A673 (cell line): ENCODE measurements at regions not wholly inside any gene's neighbourhood (a gene's known extent, or its start where the extent isn't known, plus 50 kb on each side); places are given as distances from the start of the nearest gene placed in this dataset.

Experiments
- CTCF ChIP-seq: fragments of 300-800, 200-600 bp; sonication (generic); conservative IDR thresholded peaks from 2 replicates; pipeline ENCODE4 v1.5.1; 2017; ENCODE audit warnings: low read depth, mild to moderate bottlenecking, antibody characterized with exemption, low read length, moderate library complexity, mixed read lengths
- EZH2 ChIP-seq: fragments of 200-600 bp; sonication (generic); IDR thresholded peaks from 2 replicates; pipeline ENCODE4 v1.6.1; 2017; ENCODE audit warnings: borderline replicate concordance, low read depth, mild to moderate bottlenecking, mixed read lengths, antibody characterized with exemption, low read length; ENCODE audit not compliant: poor library complexity, severe bottlenecking

GRCh38 chr4:127379499-127379898 lies 253.3 kb upstream of the INTU start:
- no peak for TF ChIP-seq CTCF
- no peak for TF ChIP-seq EZH2
